HEK293T (cell line): ENCODE measurements at regions not wholly inside any gene's neighbourhood (a gene's known extent, or its start where the extent isn't known, plus 50 kb on each side); places are given as distances from the start of the nearest gene placed in this dataset.

ENCODE experiments used
- CTCF ChIA-PET: fragments of 350-600 bp; formaldehyde crosslinking; extraction: SDS; loops from one replicate; lab custom pipeline; 2021; ENCODE audit warnings: antibody characterized with exemption, inconsistent platforms; lab: Yijun Ruan, JAX
- POLR2A ChIA-PET: fragments of 350-600 bp; formaldehyde crosslinking; extraction: SDS; loops from one replicate; lab custom pipeline; 2020; ENCODE audit warnings: antibody characterized with exemption, inconsistent platforms; lab: Yijun Ruan, JAX
- DNase-seq: peaks from one replicate; pipeline ENCODE4 v3.0.0; 2012; ENCODE audit warnings: mixed read lengths; ENCODE audit errors: extremely low spot score
- ARNT ChIP-seq: fragments of 450-650 bp; IDR thresholded peaks from 2 replicates; pipeline ENCODE4 v1.6.1; 2017; ENCODE audit warnings: mild to moderate bottlenecking
- BHLHE40 ChIP-seq: fragments of 450-650 bp; IDR thresholded peaks from 2 replicates; pipeline ENCODE4 v1.6.1; 2016; ENCODE audit warnings: mild to moderate bottlenecking, moderate library complexity, borderline replicate concordance
- CTBP1 ChIP-seq: fragments of 450-650 bp; IDR thresholded peaks from 2 replicates; pipeline ENCODE4 v1.6.1; 2016; ENCODE audit warnings: borderline replicate concordance
- ELF4 ChIP-seq: fragments of 450-650 bp; IDR thresholded peaks from 2 replicates; pipeline ENCODE4 v1.6.1; 2017; ENCODE audit warnings: antibody characterized with exemption
- FOXA1 ChIP-seq: fragments of 450-650 bp; IDR thresholded peaks from 2 replicates; pipeline ENCODE4 v1.6.1; 2016; ENCODE audit warnings: mild to moderate bottlenecking
- FOXK2 ChIP-seq: fragments of 450-650 bp; IDR thresholded peaks from 2 replicates; pipeline ENCODE4 v1.6.1; 2016; ENCODE audit warnings: mild to moderate bottlenecking
- FOXM1 ChIP-seq: fragments of 450-650 bp; IDR thresholded peaks from 2 replicates; pipeline ENCODE4 v1.6.1; 2017; ENCODE audit warnings: mild to moderate bottlenecking, borderline replicate concordance
- HDGF ChIP-seq: fragments of 450-650 bp; IDR thresholded peaks from 2 replicates; pipeline ENCODE4 v1.6.1; 2017; ENCODE audit warnings: antibody characterized with exemption, borderline replicate concordance
- L3MBTL2 ChIP-seq: fragments of 450-650 bp; conservative IDR thresholded peaks from 2 replicates; pipeline ENCODE4 v1.6.1; 2016; ENCODE audit warnings: mild to moderate bottlenecking
- LEF1 ChIP-seq: fragments of 450-650 bp; IDR thresholded peaks from 2 replicates; pipeline ENCODE4 v1.6.1; 2017; ENCODE audit warnings: mild to moderate bottlenecking, borderline replicate concordance
- NFRKB ChIP-seq: fragments of 450-650 bp; IDR thresholded peaks from 2 replicates; pipeline ENCODE4 v1.6.1; 2016; ENCODE audit warnings: mild to moderate bottlenecking, moderate library complexity
- SP1 ChIP-seq: fragments of 450-650 bp; IDR thresholded peaks from 2 replicates; pipeline ENCODE4 v1.6.1; 2017
- SUZ12 ChIP-seq: fragments of 450-650 bp; IDR thresholded peaks from 2 replicates; pipeline ENCODE4 v1.6.1; 2016; ENCODE audit warnings: mild to moderate bottlenecking
- TARDBP ChIP-seq: fragments of 450-650 bp; IDR thresholded peaks from 2 replicates; pipeline ENCODE4 v1.6.1; 2016
- ZNF384 ChIP-seq: fragments of 450-650 bp; IDR thresholded peaks from 2 replicates; pipeline ENCODE4 v1.6.1; 2016
- TF ChIP-seq, protein P1 (sequence below): fragments of 450-650 bp; IDR thresholded peaks from 2 replicates; pipeline ENCODE4 v1.6.1; 2016

- DNase-seq = no peak
- TF ChIP-seq SP1 (no peak), TARDBP (no peak), BHLHE40 (no peak), FOXK2 (no peak), ELF4 (no peak), L3MBTL2 (no peak), CTBP1 (no peak), ARNT (no peak), FOXA1 (no peak), LEF1 (no peak), NFRKB (no peak), ZNF384 (no peak), HDGF (no peak)
- CTCF ChIA-PET = no interaction called here
- POLR2A ChIA-PET = no interaction called here
Measured at GRCh38 chr12:93957168-93957567, 191.2 kb upstream of the PLXNC1 start.

- TF ChIP-seq SUZ12 (no peak), FOXK2 (no peak), ZNF384 (no peak), HDGF (no peak), FOXA1 (no peak), BHLHE40 (no peak)
- DNase-seq = no peak
- POLR2A ChIA-PET = no interaction called here
- CTCF ChIA-PET = interaction anchor here (0.6 kb wide), 1 partner anchor 531 kb away, joined by 5 read pairs; no protein-coding TSS in a partner anchor
Measured at GRCh38 chr12:93957870-93958269, 190.5 kb upstream of the PLXNC1 start.

DNA sequence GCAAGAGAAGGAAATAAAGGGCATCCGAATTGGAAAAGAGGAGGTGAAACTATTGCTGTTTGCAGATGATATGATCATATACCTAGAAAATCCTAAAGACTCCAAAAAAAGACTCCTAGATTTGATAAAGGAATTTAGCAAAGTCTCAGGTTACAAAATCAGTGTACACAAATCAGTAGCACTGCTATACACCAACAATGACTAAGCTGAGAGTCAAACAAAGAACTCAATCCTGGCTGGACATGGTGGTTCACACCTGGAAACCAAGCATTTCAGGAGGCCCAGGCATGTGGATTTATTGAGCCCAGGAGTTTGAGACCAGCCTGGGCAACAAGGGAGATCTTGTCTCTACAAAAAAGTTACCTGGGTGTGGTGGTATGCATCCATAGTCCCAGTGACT, 188.7 kb upstream of the PLXNC1 start:
- no peak for TF ChIP-seq TARDBP
- no peak for TF ChIP-seq FOXM1
- TF ChIP-seq ARNT = no peak
- TF ChIP-seq BHLHE40 = no peak
- no peak for TF ChIP-seq HDGF
- no peak for TF ChIP-seq NFRKB
- TF ChIP-seq, protein P1, sequence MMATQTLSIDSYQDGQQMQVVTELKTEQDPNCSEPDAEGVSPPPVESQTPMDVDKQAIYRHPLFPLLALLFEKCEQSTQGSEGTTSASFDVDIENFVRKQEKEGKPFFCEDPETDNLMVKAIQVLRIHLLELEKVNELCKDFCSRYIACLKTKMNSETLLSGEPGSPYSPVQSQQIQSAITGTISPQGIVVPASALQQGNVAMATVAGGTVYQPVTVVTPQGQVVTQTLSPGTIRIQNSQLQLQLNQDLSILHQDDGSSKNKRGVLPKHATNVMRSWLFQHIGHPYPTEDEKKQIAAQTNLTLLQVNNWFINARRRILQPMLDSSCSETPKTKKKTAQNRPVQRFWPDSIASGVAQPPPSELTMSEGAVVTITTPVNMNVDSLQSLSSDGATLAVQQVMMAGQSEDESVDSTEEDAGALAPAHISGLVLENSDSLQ = no peak
- TF ChIP-seq L3MBTL2 = no peak
- TF ChIP-seq SUZ12 = no peak
- TF ChIP-seq CTBP1 = no peak
- TF ChIP-seq ZNF384 = no peak
- TF ChIP-seq ELF4 = no peak
- no peak for TF ChIP-seq FOXA1
- no peak for TF ChIP-seq SP1
- TF ChIP-seq FOXK2 = no peak
- ChIA-PET CTCF (no interaction called here), POLR2A (no interaction called here)
- no peak for DNase-seq

GRCh38 chr12:93960521-93960920, 187.9 kb upstream of the PLXNC1 start:
- ChIA-PET CTCF (no interaction called here), POLR2A (no interaction called here)
- TF ChIP-seq FOXA1 (no peak), HDGF (no peak), SP1 (no peak), L3MBTL2 (no peak), NFRKB (no peak), TARDBP (no peak), ARNT (no peak), LEF1 (no peak), ELF4 (no peak), BHLHE40 (no peak), CTBP1 (no peak), FOXM1 (no peak), SUZ12 (no peak)
- TF ChIP-seq, protein P1 = no peak
- no peak for DNase-seq

GRCh38 chr12:93962336-93962735, 186.0 kb upstream of the PLXNC1 start:
- CTCF ChIA-PET = no interaction called here
- no peak for DNase-seq
- POLR2A ChIA-PET = no interaction called here
- TF ChIP-seq SUZ12 (no peak), HDGF (no peak), ELF4 (no peak), SP1 (no peak), FOXK2 (no peak), TARDBP (no peak)
- TF ChIP-seq, protein P1 = no peak

DNA sequence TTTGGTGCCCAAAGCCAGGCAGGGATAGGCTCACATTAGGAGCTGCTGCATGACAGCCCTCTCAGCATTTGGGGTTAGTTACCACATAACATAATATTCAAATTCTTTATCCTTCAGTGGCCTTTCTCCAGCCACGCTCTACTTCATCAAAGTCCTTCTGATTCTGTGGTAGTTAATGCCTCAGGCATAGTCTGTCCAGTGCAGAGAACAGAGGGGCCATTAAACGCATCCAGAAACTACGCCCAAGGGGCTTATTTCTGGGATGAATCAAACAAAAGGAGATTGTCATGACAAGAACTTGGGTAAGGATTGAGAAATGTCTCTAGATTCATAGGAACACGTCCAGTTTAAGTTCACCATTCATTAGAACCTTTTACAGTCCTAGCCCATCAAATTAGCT, 183.4 kb upstream of the PLXNC1 start:
- CTCF ChIA-PET = no interaction called here
- DNase-seq = no peak
- POLR2A ChIA-PET = no interaction called here
- no peak for TF ChIP-seq ZNF384

DNA sequence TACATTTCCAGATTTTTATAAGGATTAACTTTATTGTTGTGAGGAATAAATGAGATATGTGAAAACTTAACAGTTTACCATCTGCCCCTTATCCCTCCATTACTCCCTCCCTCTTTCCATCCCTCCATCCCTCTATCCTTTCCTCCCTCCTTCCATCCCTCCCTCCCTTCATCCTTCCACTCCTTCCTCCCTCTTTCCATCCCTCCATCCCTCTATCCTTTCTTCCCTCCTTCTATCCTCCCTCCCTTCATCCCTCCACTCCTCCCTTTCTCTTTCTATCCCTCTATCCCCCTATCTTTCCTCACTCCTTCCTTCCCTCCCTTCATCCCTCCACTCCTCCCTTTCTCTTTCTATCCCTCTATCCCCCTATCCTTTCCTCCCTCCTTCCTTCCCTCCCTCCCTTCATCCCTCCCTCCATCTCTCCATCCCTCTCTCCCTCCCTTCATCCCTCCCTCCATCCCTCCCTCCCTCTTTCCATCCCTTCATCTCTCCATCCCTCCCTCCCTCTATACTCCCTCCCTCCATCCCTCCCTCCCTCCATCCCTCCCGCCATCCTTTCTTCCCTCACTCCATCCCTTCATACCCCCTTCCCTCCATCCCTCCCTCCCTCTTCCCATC, 181.8 kb upstream of the PLXNC1 start:
- DNase-seq = no peak
- no peak for TF ChIP-seq TARDBP
- CTCF ChIA-PET = no interaction called here
- POLR2A ChIA-PET = no interaction called here
